Common myeloid progenitor, CD34-positive (primary cell): ENCODE measurements at regions not wholly inside any gene's neighbourhood (a gene's known extent, or its start where the extent isn't known, plus 50 kb on each side); places are given as distances from the start of the nearest gene placed in this dataset.

Experiments used
- CTCF ChIA-PET: fragments of 350-600 bp; sonication (Branson Sonifier 250); formaldehyde crosslinking; loops from one replicate; lab custom pipeline; 2021; ENCODE audit warnings: antibody characterized with exemption; lab: Charles Lee
- POLR2A ChIA-PET: fragments of 350-600 bp; sonication (Branson Sonifier 250); formaldehyde crosslinking; loops from one replicate; lab custom pipeline; 2021; ENCODE audit warnings: antibody characterized with exemption; lab: Charles Lee
- DNase-seq, 3 donors: peaks; one replicate each; pipeline versions ENCODE4 v3.0.0 to v3.0.0-alpha.2; 2013
- H3K27ac ChIP-seq, 2 experiments: 1 replicate in 1 of 2; 2 replicates in 1 of 2; pipeline ENCODE4 v1.7.0; 2013; ENCODE audit warnings: inconsistent platforms in 2 of 2, low read length in 2 of 2, mild to moderate bottlenecking in 2 of 2, low read depth in 1 of 2, moderate library complexity in 1 of 2; ENCODE audit not compliant: severe bottlenecking in 2 of 2, insufficient read depth in 1 of 2, poor library complexity in 1 of 2
- H3K27me3 ChIP-seq, 5 experiments: replicated peaks in 2 of 5; 1 replicate in 3 of 5; 2 replicates in 2 of 5; pipeline versions ENCODE4 v1.6.1 to v1.7.0; 2013; ENCODE audit warnings: low read length in 4 of 5, mild to moderate bottlenecking in 2 of 5, moderate library complexity in 2 of 5, inconsistent platforms in 1 of 5; ENCODE audit not compliant: insufficient read depth in 5 of 5, control insufficient read depth in 4 of 5
- H3K36me3 ChIP-seq, 4 experiments: 1 replicate in 2 of 4; 2 replicates in 2 of 4; pipeline versions ENCODE4 v1.6.1 to v1.7.0; 2013; ENCODE audit warnings: low read length in 3 of 4, control low read depth in 1 of 4, mild to moderate bottlenecking in 1 of 4; ENCODE audit not compliant: control insufficient read depth in 4 of 4, insufficient read depth in 4 of 4
- H3K4me1 ChIP-seq, 4 experiments: 1 replicate in 3 of 4; 2 replicates in 1 of 4; pipeline versions ENCODE4 v1.6.1 to v1.7.1; 2013; ENCODE audit warnings: low read length in 3 of 4, mild to moderate bottlenecking in 3 of 4, control low read depth in 1 of 4, inconsistent platforms in 1 of 4, moderate library complexity in 1 of 4; ENCODE audit not compliant: control insufficient read depth in 4 of 4, insufficient read depth in 4 of 4; ENCODE audit errors: control extremely low read depth in 1 of 4
- H3K4me3 ChIP-seq, 7 experiments: 1 replicate in 4 of 7; 2 replicates in 3 of 7; pipeline versions ENCODE4 v1.5.1 to v1.7.0; 2013; ENCODE audit warnings: mild to moderate bottlenecking in 7 of 7, low read length in 6 of 7, moderate library complexity in 6 of 7, inconsistent platforms in 2 of 7, low read depth in 2 of 7, control low read depth in 1 of 7; ENCODE audit not compliant: insufficient read depth in 4 of 7, control insufficient read depth in 1 of 7; ENCODE audit errors: extremely low read depth in 1 of 7
- H3K9me3 ChIP-seq, 5 experiments: 1 replicate in 4 of 5; 2 replicates in 1 of 5; pipeline versions ENCODE4 v1.6.1 to v1.7.1; 2013; ENCODE audit warnings: low read length in 4 of 5, mild to moderate bottlenecking in 2 of 5, inconsistent platforms in 1 of 5, low read depth in 1 of 5, moderate library complexity in 1 of 5; ENCODE audit not compliant: control insufficient read depth in 4 of 5, insufficient read depth in 2 of 5; ENCODE audit errors: control extremely low read depth in 1 of 5
- WGBS: methylation state at CpG from one replicate; pipeline ENCODE4 v1.1.5; 2013; ENCODE audit not compliant: insufficient coverage; 5-methylcytosine and 5-hydroxymethylcytosine counted together

- no CpG with 5 or more reads among the region's 2 CpGs for WGBS
- CTCF ChIA-PET = no interaction called here
- H3K4me3 ChIP-seq = no peak overlapping the region
- peaks cover 0 to 2% (median 0%) of the 10 kb centered on the region in 4 experiments for H3K36me3 ChIP-seq
- no peak overlapping the region for H3K27ac ChIP-seq
- DNase-seq = no peak
- H3K9me3 ChIP-seq = peaks cover 0 to 2% (median 0%) of the 10 kb centered on the region in 5 experiments
- POLR2A ChIA-PET = no interaction called here
- peaks cover 0 to 4% (median 0%) of the 10 kb centered on the region in 4 experiments for H3K4me1 ChIP-seq
- no peaks in the 10 kb centered on the region for H3K27me3 ChIP-seq
Measured at GRCh38 chr6:155916846-155917624, 461.4 kb upstream of the NOX3 start.

GRCh38 chr6:155915651-155916050, 460.0 kb upstream of the NOX3 start:
- H3K36me3 ChIP-seq = no peaks in the 10 kb centered on the region
- H3K4me3 ChIP-seq = no peak overlapping the region
- no peak overlapping the region for H3K27ac ChIP-seq
- no peaks in the 10 kb centered on the region for H3K27me3 ChIP-seq
- ChIA-PET POLR2A (no interaction called here), CTCF (no interaction called here)
- H3K4me1 ChIP-seq = peaks cover 0 to 4% (median 0%) of the 10 kb centered on the region in 4 experiments
- peak in 2 of 3 donors; percentile 4 to 9 for DNase-seq
- H3K9me3 ChIP-seq = peaks cover 0 to 10% (median 0%) of the 10 kb centered on the region in 5 experiments
- 0% methylated on average over 1 of the region's 1 CpG for WGBS

GRCh38 chr6:155913816-155914215, 458.2 kb upstream of the NOX3 start:
- ChIA-PET CTCF (interaction anchor here (0.6 to 1.2 kb wide), 2 partner anchors 12 to 94 kb away, joined by 3 read pairs; no protein-coding TSS in a partner anchor), POLR2A (no interaction called here)
- Histone ChIP-seq H3K9me3 (peaks cover 0 to 22% (median 10%) of the 10 kb centered on the region in 5 experiments), H3K36me3 (peaks cover 0 to 9% (median 2%) of the 10 kb centered on the region in 4 experiments), H3K4me3 (no peak overlapping the region), H3K27ac (no peak overlapping the region), H3K27me3 (no peaks in the 10 kb centered on the region), H3K4me1 (peaks cover 0 to 4% (median 0%) of the 10 kb centered on the region in 4 experiments)
- no peak for DNase-seq
- 100% methylated on average over 4 of the region's 8 CpGs for WGBS

- ChIA-PET CTCF (no interaction called here), POLR2A (no interaction called here)
- 100% methylated on average over 2 of the region's 2 CpGs for WGBS
Measured at GRCh38 chr6:155909710-155910109, 454.1 kb upstream of the NOX3 start.

GRCh38 chr6:155895641-155896040, 440.0 kb upstream of the NOX3 start:
- H3K9me3 ChIP-seq = peaks cover 0 to 8% (median 2%) of the 10 kb centered on the region in 5 experiments
- CTCF ChIA-PET = no interaction called here
- WGBS = 100% methylated on average over 3 of the region's 3 CpGs
- DNase-seq = no peak
- H3K27ac ChIP-seq = no peak overlapping the region
- no peaks in the 10 kb centered on the region for H3K27me3 ChIP-seq
- no peaks in the 10 kb centered on the region for H3K36me3 ChIP-seq
- H3K4me3 ChIP-seq = no peak overlapping the region
- H3K4me1 ChIP-seq = no peaks in the 10 kb centered on the region
- POLR2A ChIA-PET = no interaction called here

More at GRCh38 chr6:155909710-155910109, 454.1 kb upstream of the NOX3 start:
- no peak overlapping the region for H3K27ac ChIP-seq
- H3K27me3 ChIP-seq = no peaks in the 10 kb centered on the region
- peaks cover 0 to 32% (median 14%) of the 10 kb centered on the region in 5 experiments for H3K9me3 ChIP-seq
- H3K36me3 ChIP-seq = peaks cover 0 to 12% (median 2%) of the 10 kb centered on the region in 4 experiments
- H3K4me3 ChIP-seq = no peak overlapping the region
- no peak for DNase-seq
- H3K4me1 ChIP-seq = no peaks in the 10 kb centered on the region

GRCh38 chr6:155894758-155895157, 439.1 kb upstream of the NOX3 start:
- no CpG with 5 or more reads among the region's 5 CpGs for WGBS
- ChIA-PET CTCF (no interaction called here), POLR2A (no interaction called here)
- H3K9me3 ChIP-seq = peaks cover 0 to 8% (median 2%) of the 10 kb centered on the region in 5 experiments
- no peaks in the 10 kb centered on the region for H3K27me3 ChIP-seq
- no peaks in the 10 kb centered on the region for H3K4me1 ChIP-seq
- H3K27ac ChIP-seq = no peak overlapping the region
- H3K4me3 ChIP-seq = no peak overlapping the region
- DNase-seq = peak in 2 of 3 donors; percentile 20 to 36
- H3K36me3 ChIP-seq = no peaks in the 10 kb centered on the region

GRCh38 chr6:155894262-155894661, 438.6 kb upstream of the NOX3 start:
- ChIA-PET CTCF (no interaction called here), POLR2A (no interaction called here)
- Histone ChIP-seq H3K36me3 (no peaks in the 10 kb centered on the region), H3K27ac (no peak overlapping the region), H3K4me1 (no peaks in the 10 kb centered on the region), H3K4me3 (no peak overlapping the region), H3K27me3 (no peaks in the 10 kb centered on the region), H3K9me3 (peaks cover 0 to 8% (median 2%) of the 10 kb centered on the region in 5 experiments)
- WGBS = 100% methylated on average over 1 of the region's 4 CpGs
- DNase-seq = no peak
